Sciatic nerve (tissue), 2 donors: ENCODE measurements at regions not wholly inside any gene's neighbourhood (a gene's known extent, or its start where the extent isn't known, plus 50 kb on each side); places are given as distances from the start of the nearest gene placed in this dataset.
"Not testable (repeated sequence)": the region's sequence is repeated elsewhere in the genome, so short reads cannot be mapped to it uniquely, and the experiment has no call there.

Experiments
- ATAC-seq: fragments of 200-7000 bp; cut with Tn5 transposase; one replicate; pipeline ENCODE4 v1.9.1; 2020; ENCODE audit warnings: mild to moderate bottlenecking, moderate library complexity
- DNase-seq: peaks from one replicate; pipeline ENCODE4 v3.0.0-alpha.2; 2020; ENCODE audit warnings: low spot score
- intact Hi-C: fragments of 100-400 bp; cut with DNase I; formaldehyde crosslinking; loops from one replicate; pipeline ENCODE4 v1.14.2; 2022
- donor health status: DM: no; HTN: no; CAD: no.
- donor health status: DM: no; HTN: no; CAD: no.

- intact Hi-C loops = no loop called here
Observed at GRCh38 chr5:25764733-25765132, 1120.0 kb upstream of the CDH10 start.

GRCh38 chr5:25763781-25764180 is 1119.0 kb upstream of the CDH10 start:
- intact Hi-C loops = no loop called here
- ATAC-seq (no peak), DNase-seq (no peak)

More at GRCh38 chr5:25764733-25765132, 1120.0 kb upstream of the CDH10 start:
- no peak for DNase-seq
- ATAC-seq = no peak

- intact Hi-C loops = no loop called here
- DNase-seq (no peak), ATAC-seq (no peak)
Observed at GRCh38 chr5:25754895-25755294, 1110.1 kb upstream of the CDH10 start.

- ATAC-seq = no peak
Observed at GRCh38 chr5:25744908-25745307, 1100.1 kb upstream of the CDH10 start.

GRCh38 chr5:25716680-25717079 is 1071.9 kb upstream of the CDH10 start:
- intact Hi-C loops = no loop called here
- DNase-seq = no peak
- ATAC-seq = no peak

More at GRCh38 chr5:25744908-25745307, 1100.1 kb upstream of the CDH10 start:
- intact Hi-C loops = no loop called here
- DNase-seq = no peak

GRCh38 chr5:25713259-25713658 is 1068.5 kb upstream of the CDH10 start:
- DNase-seq (no peak), ATAC-seq (no peak)
- intact Hi-C loops = no loop called here

- DNase-seq (no peak), ATAC-seq (no peak)
- intact Hi-C loops = no loop called here
Observed at GRCh38 chr5:25707093-25707492, 1062.3 kb upstream of the CDH10 start.

- ATAC-seq (no peak), DNase-seq (no peak)
- intact Hi-C loops = no loop called here
Observed at GRCh38 chr5:25701936-25702335, 1057.2 kb upstream of the CDH10 start.

GRCh38 chr5:25694801-25695200 is 1050.0 kb upstream of the CDH10 start:
- intact Hi-C loops = no loop called here
- DNase-seq (no peak), ATAC-seq (no peak)

- no peak for ATAC-seq
- DNase-seq = no peak
- intact Hi-C loops = no loop called here
Observed at GRCh38 chr5:25688156-25688555, 1043.4 kb upstream of the CDH10 start.

GRCh38 chr5:25669645-25670401 is 1025.0 kb upstream of the CDH10 start:
- DNase-seq = no peak
- intact Hi-C loops = no loop called here
- ATAC-seq = no peak

- intact Hi-C loops = no loop called here
- ATAC-seq (no peak), DNase-seq (no peak)
Observed at GRCh38 chr5:25662610-25663009, 1017.8 kb upstream of the CDH10 start.

GRCh38 chr5:25650316-25650715 is 1005.5 kb upstream of the CDH10 start:
- ATAC-seq, intact Hi-C loops, DNase-seq: not testable (repeated sequence)

GRCh38 chr5:25649628-25650265 is 1005.0 kb upstream of the CDH10 start:
- intact Hi-C loops = no loop called here
- no peak for ATAC-seq
- DNase-seq = no peak

- intact Hi-C loops = no loop called here
- no peak for ATAC-seq
Observed at GRCh38 chr5:25646421-25647341, 1001.9 kb upstream of the CDH10 start.

GRCh38 chr5:25641124-25641523 is 996.3 kb upstream of the CDH10 start:
- no peak for DNase-seq
- intact Hi-C loops = no loop called here
- no peak for ATAC-seq

More at GRCh38 chr5:25646421-25647341, 1001.9 kb upstream of the CDH10 start:
- DNase-seq = no peak

- ATAC-seq = no peak
- intact Hi-C loops = no loop called here
Observed at GRCh38 chr5:25619273-25619672, 974.5 kb upstream of the CDH10 start.

GRCh38 chr5:25618821-25619220 is 974.0 kb upstream of the CDH10 start:
- ATAC-seq (no peak), DNase-seq (no peak)
- intact Hi-C loops = no loop called here

More at GRCh38 chr5:25619273-25619672, 974.5 kb upstream of the CDH10 start:
- no peak for DNase-seq

GRCh38 chr5:25614466-25614865 is 969.7 kb upstream of the CDH10 start:
- intact Hi-C loops = no loop called here
- no peak for ATAC-seq
- DNase-seq = no peak

GRCh38 chr5:25604681-25605080 is 959.9 kb upstream of the CDH10 start:
- no peak for ATAC-seq
- intact Hi-C loops = no loop called here
- DNase-seq = no peak
